DOHH2 (cell line): ENCODE measurements at regions not wholly inside any gene's neighbourhood (a gene's known extent, or its start where the extent isn't known, plus 50 kb on each side); places are given as distances from the start of the nearest gene placed in this dataset.

Experiments
- CTCF ChIP-seq: fragments of 200-600 bp; sonication (generic); IDR thresholded peaks from one replicate; pipeline ENCODE4 v1.5.1; 2014; ENCODE audit warnings: antibody characterized with exemption, mild to moderate bottlenecking, low read depth, low read length; ENCODE audit not compliant: poor library complexity, severe bottlenecking
- EZH2phosphoT487 ChIP-seq: fragments of 200-600 bp; sonication (generic); IDR thresholded peaks from 2 replicates; pipeline ENCODE4 v1.6.1; 2017; ENCODE audit warnings: borderline replicate concordance, mild to moderate bottlenecking, antibody characterized with exemption, low read length, moderate library complexity, mixed read lengths

DNA sequence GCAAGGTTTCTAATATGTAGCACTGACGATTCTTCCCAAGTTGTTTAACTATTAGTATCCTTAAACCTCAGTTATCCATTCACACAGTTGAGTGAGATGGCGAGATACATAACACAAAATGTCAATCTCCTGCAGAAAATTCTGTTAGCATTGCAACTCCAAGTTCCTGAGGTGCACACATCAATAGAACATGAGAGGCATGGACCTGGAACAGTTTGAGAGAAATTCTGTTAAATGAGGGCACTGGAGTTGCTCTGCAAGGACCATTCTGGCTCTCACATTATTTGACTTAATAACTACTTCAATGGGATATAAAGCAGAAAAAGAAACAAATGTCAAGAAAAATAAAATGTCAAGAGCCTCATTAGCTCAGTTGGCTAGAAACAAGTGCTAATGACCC, 301.2 kb upstream of the DIAPH2 start:
- TF ChIP-seq CTCF (no peak), EZH2phosphoT487 (no peak)
